ENCODE measurements at regions not wholly inside any gene's neighbourhood (a gene's known extent, or its start where the extent isn't known, plus 50 kb on each side); places are given as distances from the start of the nearest gene placed in this dataset.

DNA sequence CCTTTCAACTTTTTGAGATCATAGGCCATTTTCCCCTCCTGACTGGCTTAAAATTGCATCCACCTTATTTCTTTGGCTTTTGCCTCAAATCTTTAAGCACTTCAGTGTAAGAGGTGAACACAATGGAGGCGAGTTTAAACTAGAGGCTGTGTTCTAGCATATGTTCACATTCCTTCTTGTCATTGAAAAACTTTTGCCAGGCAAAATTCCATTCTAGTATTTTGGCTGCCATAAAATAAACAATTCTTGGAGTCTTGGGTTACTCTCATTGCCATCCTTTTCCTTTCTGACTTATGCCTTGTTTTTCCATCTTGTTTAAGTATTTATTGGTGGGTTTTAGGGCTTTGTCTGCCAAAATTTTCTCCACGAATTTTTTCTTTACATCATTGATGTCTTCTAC lies 137.3 kb upstream of the ANXA10 start:
- Histone ChIP-seq H3K4me1 (ENCODE audit: insufficient read depth, low read length, poor library complexity, severe bottlenecking) (no peaks in the 10 kb centered on the region), H3K9me3 (ENCODE audit: insufficient read depth, low read depth, low read length) (0 out of 2 replicates have a peak, but pooled peaks cover 6% of the 10 kb centered on the region), H3K36me3 (ENCODE audit: insufficient read depth, low read length) (no peaks in the 10 kb centered on the region), H4K20me1 (ENCODE audit: insufficient read depth, low read length, poor library complexity, severe bottlenecking) (no peaks in the 10 kb centered on the region), H3K9ac (ENCODE audit: low read depth, low read length, poor library complexity, severe bottlenecking) (no peak overlapping the region), H3F3A (ENCODE audit: low read depth) (no peaks in the 10 kb centered on the region), H3K4me3 (ENCODE audit: low read length, poor library complexity, severe bottlenecking) (no peak overlapping the region), H3K4me2 (ENCODE audit: low read depth, low read length, poor library complexity, severe bottlenecking) (no peak overlapping the region), H3K79me2 (ENCODE audit: insufficient read depth, low read length) (no peaks in the 10 kb centered on the region), H3K9me2 (replicated peaks; ENCODE audit: low read depth, low read length) (no peaks in the 10 kb centered on the region), H2AFZ (ENCODE audit: low read length) (no peak overlapping the region), H3K27me3 (ENCODE audit: insufficient read depth, low read length, poor library complexity, severe bottlenecking) (no peaks in the 10 kb centered on the region)
- TF ChIP-seq, protein P1, sequence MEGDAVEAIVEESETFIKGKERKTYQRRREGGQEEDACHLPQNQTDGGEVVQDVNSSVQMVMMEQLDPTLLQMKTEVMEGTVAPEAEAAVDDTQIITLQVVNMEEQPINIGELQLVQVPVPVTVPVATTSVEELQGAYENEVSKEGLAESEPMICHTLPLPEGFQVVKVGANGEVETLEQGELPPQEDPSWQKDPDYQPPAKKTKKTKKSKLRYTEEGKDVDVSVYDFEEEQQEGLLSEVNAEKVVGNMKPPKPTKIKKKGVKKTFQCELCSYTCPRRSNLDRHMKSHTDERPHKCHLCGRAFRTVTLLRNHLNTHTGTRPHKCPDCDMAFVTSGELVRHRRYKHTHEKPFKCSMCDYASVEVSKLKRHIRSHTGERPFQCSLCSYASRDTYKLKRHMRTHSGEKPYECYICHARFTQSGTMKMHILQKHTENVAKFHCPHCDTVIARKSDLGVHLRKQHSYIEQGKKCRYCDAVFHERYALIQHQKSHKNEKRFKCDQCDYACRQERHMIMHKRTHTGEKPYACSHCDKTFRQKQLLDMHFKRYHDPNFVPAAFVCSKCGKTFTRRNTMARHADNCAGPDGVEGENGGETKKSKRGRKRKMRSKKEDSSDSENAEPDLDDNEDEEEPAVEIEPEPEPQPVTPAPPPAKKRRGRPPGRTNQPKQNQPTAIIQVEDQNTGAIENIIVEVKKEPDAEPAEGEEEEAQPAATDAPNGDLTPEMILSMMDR (conservative IDR thresholded peaks at IDR 0.05; ENCODE audit: low read length) = no peak
- TF ChIP-seq EZH2phosphoT487 (IDR thresholded peaks at IDR 0.05; ENCODE audit: borderline replicate concordance) = no peak

DNA sequence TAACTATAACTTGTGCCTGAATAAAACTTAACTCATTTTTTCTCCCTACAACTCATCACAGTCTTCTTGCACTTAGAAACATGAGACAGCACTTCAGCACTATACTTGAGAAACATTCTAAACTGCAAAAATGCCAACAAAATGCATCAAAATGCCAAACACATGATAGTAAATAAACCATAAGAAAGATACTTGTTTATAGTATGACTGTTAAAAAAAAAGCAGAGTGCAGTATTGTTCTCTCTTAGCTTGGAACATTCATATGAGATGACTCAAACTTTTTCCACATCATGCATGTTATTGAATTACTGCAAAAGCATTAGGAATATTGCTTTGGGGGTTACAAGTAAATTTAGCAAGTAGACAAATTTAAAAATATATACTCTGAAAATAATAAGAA lies 135.7 kb upstream of the ANXA10 start:
- Histone ChIP-seq H3K9ac (ENCODE audit: low read depth, low read length, poor library complexity, severe bottlenecking) (no peak overlapping the region), H3K4me1 (ENCODE audit: insufficient read depth, low read length, poor library complexity, severe bottlenecking) (no peaks in the 10 kb centered on the region), H3K9me2 (replicated peaks; ENCODE audit: low read depth, low read length) (no peaks in the 10 kb centered on the region), H2AFZ (ENCODE audit: low read length) (no peak overlapping the region), H3K36me3 (ENCODE audit: insufficient read depth, low read length) (no peaks in the 10 kb centered on the region), H3K79me2 (ENCODE audit: insufficient read depth, low read length) (no peaks in the 10 kb centered on the region), H3K27me3 (ENCODE audit: insufficient read depth, low read length, poor library complexity, severe bottlenecking) (no peaks in the 10 kb centered on the region), H3F3A (ENCODE audit: low read depth) (no peaks in the 10 kb centered on the region), H3K9me3 (ENCODE audit: insufficient read depth, low read depth, low read length) (0 out of 2 replicates have a peak, but pooled peaks cover 6% of the 10 kb centered on the region), H3K4me3 (ENCODE audit: low read length, poor library complexity, severe bottlenecking) (no peak overlapping the region), H4K20me1 (ENCODE audit: insufficient read depth, low read length, poor library complexity, severe bottlenecking) (no peaks in the 10 kb centered on the region), H3K4me2 (ENCODE audit: low read depth, low read length, poor library complexity, severe bottlenecking) (no peak overlapping the region)
- TF ChIP-seq EZH2phosphoT487 (IDR thresholded peaks at IDR 0.05; ENCODE audit: borderline replicate concordance) = no peak
- TF ChIP-seq, protein P1 (conservative IDR thresholded peaks at IDR 0.05; ENCODE audit: low read length) = no peak

DNA sequence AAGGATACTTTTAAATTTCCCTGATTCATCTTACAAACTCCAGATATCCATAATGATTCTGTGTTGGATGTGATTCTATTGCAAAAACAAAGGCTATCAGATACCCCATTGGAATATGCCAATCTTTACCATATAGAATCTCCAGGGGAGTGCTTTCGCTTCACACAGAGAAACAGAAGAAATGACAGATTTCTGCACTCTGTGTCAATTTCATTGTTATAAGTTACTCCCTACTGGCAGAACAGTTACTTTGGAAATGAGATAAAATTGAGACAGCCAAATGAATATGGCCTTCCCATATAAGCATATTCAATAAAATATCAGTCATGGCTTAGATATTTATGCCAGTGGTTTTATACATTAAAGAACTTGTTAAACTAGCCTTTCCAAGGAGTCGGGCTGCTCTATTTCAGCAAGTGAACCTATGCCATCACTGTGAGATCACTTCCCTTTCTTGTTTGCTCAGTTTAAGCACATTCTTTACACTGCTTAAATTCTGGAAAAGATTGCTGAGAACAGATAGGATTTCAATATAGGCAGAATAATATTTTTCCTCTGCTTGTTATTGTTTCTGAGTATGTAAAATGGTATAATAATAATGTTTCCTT lies 127.5 kb upstream of the ANXA10 start:
- Histone ChIP-seq H3K4me2 (ENCODE audit: low read depth, low read length, poor library complexity, severe bottlenecking) (no peak overlapping the region), H3K27me3 (ENCODE audit: insufficient read depth, low read length, poor library complexity, severe bottlenecking) (no peaks in the 10 kb centered on the region), H3K9ac (ENCODE audit: low read depth, low read length, poor library complexity, severe bottlenecking) (no peak overlapping the region)

More for the DNA sequence above, 127.5 kb upstream of the ANXA10 start:
- H2AFZ ChIP-seq (ENCODE audit: low read length) = no peak overlapping the region
- H3K9me3 ChIP-seq (ENCODE audit: insufficient read depth, low read depth, low read length) = no peaks in the 10 kb centered on the region; the same call in 1 of the 2 replicates
- H3K4me1 ChIP-seq (ENCODE audit: insufficient read depth, low read length, poor library complexity, severe bottlenecking) = no peaks in the 10 kb centered on the region
- TF ChIP-seq EZH2phosphoT487 (IDR thresholded peaks at IDR 0.05; ENCODE audit: borderline replicate concordance) = no peak
- TF ChIP-seq, protein P1 (conservative IDR thresholded peaks at IDR 0.05; ENCODE audit: low read length) = no peak
- no peaks in the 10 kb centered on the region for H3K36me3 ChIP-seq (ENCODE audit: insufficient read depth, low read length)
- H4K20me1 ChIP-seq (ENCODE audit: insufficient read depth, low read length, poor library complexity, severe bottlenecking) = no peaks in the 10 kb centered on the region
- H3F3A ChIP-seq (ENCODE audit: low read depth) = no peaks in the 10 kb centered on the region
- no peaks in the 10 kb centered on the region for H3K79me2 ChIP-seq (ENCODE audit: insufficient read depth, low read length)
- H3K9me2 ChIP-seq (replicated peaks; ENCODE audit: low read depth, low read length) = no peaks in the 10 kb centered on the region; the same call in 1 of the 2 replicates
- no peak overlapping the region for H3K4me3 ChIP-seq (ENCODE audit: low read length, poor library complexity, severe bottlenecking)
